ENCODE measurements at regions not wholly inside any gene's neighbourhood (a gene's known extent, or its start where the extent isn't known, plus 50 kb on each side); places are given as distances from the start of the nearest gene placed in this dataset.
"Not testable (repeated sequence)": the region's sequence is repeated elsewhere in the genome, so short reads cannot be mapped to it uniquely, and the experiment has no call there.

DNA sequence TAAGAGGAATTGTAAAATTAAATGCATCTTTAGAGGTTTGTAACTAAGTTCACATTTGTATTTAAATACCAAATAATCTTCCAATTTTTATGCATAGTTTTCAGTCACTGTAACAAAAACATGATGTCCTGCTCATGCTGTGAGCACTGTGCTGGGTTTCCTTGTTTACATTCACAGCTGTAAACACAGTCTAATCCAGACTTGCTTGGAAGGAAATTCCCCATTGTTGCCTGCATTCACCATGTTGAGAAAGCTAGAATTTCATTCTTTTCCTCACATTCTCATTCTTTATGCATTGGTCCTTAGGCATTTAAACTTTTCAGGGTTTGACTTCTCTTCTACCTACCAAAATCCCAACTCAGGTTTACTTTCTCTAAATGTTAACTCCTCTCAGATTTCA is 242.0 kb upstream of the TBX18 start:
- H3K4me3 ChIP-seq (replicated peaks; ENCODE audit: low read depth, low read length), result no peak overlapping the region
- DNase-seq (ENCODE audit: low read depth), result peak; percentile 24
- TF ChIP-seq, protein P1, sequence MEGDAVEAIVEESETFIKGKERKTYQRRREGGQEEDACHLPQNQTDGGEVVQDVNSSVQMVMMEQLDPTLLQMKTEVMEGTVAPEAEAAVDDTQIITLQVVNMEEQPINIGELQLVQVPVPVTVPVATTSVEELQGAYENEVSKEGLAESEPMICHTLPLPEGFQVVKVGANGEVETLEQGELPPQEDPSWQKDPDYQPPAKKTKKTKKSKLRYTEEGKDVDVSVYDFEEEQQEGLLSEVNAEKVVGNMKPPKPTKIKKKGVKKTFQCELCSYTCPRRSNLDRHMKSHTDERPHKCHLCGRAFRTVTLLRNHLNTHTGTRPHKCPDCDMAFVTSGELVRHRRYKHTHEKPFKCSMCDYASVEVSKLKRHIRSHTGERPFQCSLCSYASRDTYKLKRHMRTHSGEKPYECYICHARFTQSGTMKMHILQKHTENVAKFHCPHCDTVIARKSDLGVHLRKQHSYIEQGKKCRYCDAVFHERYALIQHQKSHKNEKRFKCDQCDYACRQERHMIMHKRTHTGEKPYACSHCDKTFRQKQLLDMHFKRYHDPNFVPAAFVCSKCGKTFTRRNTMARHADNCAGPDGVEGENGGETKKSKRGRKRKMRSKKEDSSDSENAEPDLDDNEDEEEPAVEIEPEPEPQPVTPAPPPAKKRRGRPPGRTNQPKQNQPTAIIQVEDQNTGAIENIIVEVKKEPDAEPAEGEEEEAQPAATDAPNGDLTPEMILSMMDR (IDR thresholded peaks at IDR 0.05; ENCODE audit: low read length, missing control alignments), result no peak

DNA sequence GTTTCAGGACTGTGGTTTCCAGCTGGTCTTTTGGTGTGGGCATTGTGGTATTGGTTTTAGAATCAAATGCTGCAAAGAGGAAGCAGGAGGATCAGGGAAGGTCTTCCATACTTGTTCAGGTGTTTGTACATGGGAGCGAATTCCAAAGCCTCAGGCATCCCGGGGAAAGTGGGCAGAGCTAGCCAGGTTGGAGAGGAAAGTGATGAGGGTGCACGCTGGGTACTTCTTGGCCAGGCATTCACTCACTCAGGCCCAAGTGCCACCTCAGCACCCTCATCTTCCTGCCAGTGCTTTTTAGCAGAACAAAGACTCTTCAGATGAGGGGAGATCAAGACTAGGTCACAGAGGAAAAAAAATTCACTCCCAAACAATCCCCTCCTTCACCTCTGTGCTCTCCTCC is 241.1 kb upstream of the TBX18 start:
- no peak overlapping the region for H3K4me3 ChIP-seq (replicated peaks; ENCODE audit: low read depth, low read length)
- no peak for DNase-seq (ENCODE audit: low read depth)
- TF ChIP-seq, protein P1 (IDR thresholded peaks at IDR 0.05; ENCODE audit: low read length, missing control alignments), result no peak

DNA sequence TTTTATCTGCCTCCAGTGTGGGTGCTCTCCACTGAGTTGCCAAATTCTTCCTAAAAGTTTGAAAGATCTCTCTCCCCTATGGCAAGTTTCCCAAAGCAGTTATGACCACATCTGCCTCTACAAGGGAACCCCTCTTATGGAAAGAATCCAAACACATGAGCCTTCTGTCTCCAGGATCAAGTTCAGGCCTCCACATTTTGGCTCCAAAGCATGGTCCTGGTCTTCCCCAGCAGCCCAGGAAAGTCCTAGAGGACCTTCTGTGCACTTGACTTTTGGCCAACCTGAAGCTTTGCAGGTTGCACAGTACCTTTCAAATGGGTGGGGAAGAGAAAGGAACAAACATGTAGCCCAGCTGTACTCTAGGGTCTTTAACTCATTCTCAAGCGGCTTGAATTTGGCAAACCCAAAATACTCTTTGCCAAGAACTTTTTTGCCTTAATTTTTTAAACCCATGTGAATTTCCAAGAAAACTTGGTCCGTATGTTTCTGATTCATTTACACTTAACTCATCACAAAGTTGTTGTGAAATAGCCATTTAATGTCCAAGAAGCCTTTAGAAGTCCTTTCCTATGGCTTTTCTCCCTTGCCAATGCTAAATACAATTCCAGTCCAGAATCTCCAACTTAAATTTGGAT is 240.1 kb upstream of the TBX18 start:
- no peak overlapping the region for H3K4me3 ChIP-seq (replicated peaks; ENCODE audit: low read depth, low read length)
- peak; percentile 83 for DNase-seq (ENCODE audit: low read depth)
- TF ChIP-seq, protein P1 (IDR thresholded peaks at IDR 0.05; ENCODE audit: low read length, missing control alignments), result no peak

DNA sequence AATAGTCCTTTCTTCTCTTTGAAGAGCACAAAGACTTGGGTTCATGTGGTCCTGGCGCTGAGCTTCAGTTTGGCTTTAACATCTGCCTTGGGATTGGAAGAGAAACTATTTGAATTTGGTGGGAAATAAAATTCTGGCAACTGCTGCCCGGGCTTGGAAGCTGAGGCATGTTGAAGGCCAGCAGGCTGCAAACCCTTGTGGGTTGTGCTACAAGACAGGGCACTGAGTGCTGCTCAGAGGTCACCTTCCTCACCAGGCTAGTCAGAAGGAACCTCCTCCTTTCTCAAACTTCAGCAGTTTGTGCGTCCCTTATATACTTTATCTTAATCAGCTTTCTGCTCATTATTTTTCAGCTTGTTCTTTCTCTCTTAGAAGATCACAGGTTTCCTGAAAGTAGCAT is 238.4 kb upstream of the TBX18 start:
- no peak for DNase-seq (ENCODE audit: low read depth)
- TF ChIP-seq, protein P1 (IDR thresholded peaks at IDR 0.05; ENCODE audit: low read length, missing control alignments), result no peak
- H3K4me3 ChIP-seq (replicated peaks; ENCODE audit: low read depth, low read length), result no peak overlapping the region

DNA sequence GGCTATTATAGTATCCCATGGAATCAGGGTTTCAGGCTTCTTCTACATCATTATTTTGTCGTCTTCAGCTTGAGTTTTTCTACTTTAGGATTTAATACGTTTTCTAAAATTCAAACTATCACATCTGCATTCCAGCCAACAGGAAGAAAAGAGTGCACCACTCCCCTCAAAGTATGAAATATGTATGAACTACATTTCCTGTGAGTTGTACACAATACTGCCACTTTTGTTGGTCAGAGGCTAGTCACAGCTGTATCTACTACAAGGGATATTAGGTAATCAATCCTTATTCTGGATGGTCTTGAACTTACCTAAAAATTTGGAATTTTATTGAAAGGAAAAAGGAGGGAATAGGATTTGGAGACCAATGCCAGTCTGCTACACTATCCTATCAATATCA is 235.6 kb upstream of the TBX18 start:
- DNase-seq (ENCODE audit: low read depth), result no peak
- TF ChIP-seq, protein P1 (IDR thresholded peaks at IDR 0.05; ENCODE audit: low read length, missing control alignments), result no peak
- no peak overlapping the region for H3K4me3 ChIP-seq (replicated peaks; ENCODE audit: low read depth, low read length)

DNA sequence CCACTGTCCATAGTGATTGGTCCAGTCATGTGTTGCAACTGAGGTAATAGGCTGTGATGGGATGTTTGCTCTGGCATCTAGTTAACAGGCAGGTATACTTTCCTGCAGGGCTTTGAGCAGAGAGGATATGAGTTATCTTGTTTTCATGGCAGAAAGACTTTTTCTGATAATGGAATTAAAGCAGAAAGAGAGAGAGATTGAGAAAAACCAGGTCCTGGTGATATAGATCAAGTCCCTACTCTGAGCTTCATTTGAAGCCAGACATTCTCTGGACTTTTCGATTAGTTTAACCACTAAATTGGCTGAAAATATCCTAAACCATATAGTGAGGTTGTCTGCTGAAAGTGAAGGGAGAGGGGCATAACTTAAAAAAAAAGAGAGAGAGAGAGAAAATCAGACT is 233.8 kb upstream of the TBX18 start:
- no peak for DNase-seq (ENCODE audit: low read depth)
- TF ChIP-seq, protein P1 (IDR thresholded peaks at IDR 0.05; ENCODE audit: low read length, missing control alignments), result no peak

DNA sequence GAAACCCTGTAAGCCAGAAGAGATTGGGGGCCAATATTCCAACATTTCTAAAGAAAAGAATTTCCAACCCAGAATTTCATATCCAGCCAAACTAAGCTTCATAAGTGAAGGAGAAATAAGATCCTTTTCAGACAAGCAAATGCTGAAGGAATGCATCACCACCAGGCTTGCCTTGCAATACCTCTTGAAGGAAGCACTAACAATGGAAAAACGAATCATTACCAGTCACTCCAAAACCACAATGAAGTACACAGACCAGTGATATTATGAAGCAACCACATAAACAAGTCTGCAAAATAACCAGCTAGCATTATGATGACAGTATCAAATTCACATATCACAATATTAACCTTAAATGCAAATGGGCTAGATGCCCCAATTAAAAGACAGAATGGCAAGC is 224.4 kb upstream of the TBX18 start:
- DNase-seq (ENCODE audit: low read depth), result peak; percentile 72
- H3K4me3 ChIP-seq (replicated peaks; ENCODE audit: low read depth, low read length), result not testable (repeated sequence)

More for the DNA sequence above, 233.8 kb upstream of the TBX18 start:
- H3K4me3 ChIP-seq (replicated peaks; ENCODE audit: low read depth, low read length), result no peak overlapping the region

DNA sequence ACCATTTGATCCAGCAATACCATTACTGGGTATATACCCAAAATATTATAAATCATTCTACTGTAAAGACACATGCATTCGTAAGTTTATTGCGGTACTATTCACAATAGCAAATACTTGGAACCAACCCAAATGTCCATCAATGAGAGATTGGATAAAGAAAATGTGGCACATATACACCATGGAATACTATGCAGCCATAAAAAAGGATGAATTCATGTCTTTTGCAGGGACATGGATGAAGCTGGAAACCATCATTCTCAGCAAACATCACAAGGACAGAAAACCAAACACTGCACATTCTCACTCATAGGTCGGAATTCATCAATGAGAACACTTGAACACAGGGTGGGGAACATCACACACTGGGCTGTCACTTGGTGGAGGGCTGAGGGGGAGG is 221.1 kb upstream of the TBX18 start:
- not testable (repeated sequence) for H3K4me3 ChIP-seq (replicated peaks; ENCODE audit: low read depth, low read length); DNase-seq (ENCODE audit: low read depth)

Data from fibroblast of pulmonary artery (primary cell).